Activated T-cell treated with anti-CD3 and anti-CD28 coated beads, Interleukin-2, amount 50 U/mL, for 24 hours (primary cell): ENCODE measurements at regions not wholly inside any gene's neighbourhood (a gene's known extent, or its start where the extent isn't known, plus 50 kb on each side); places are given as distances from the start of the nearest gene placed in this dataset.

Source experiments
- DNase-seq: peaks from one replicate; pipeline ENCODE4 v3.0.0-alpha.2; 2020
- H3K27ac Mint-ChIP-seq: 2 replicates; pipeline ENCODE4 v1.8.0; 2020; ENCODE audit warnings: mild to moderate bottlenecking, mixed read lengths
- H3K27me3 Mint-ChIP-seq: 2 replicates; pipeline ENCODE4 v1.8.0; 2020; ENCODE audit warnings: mixed read lengths
- H3K36me3 Mint-ChIP-seq: 2 replicates; pipeline ENCODE4 v1.8.0; 2020; ENCODE audit warnings: low read depth, mixed read lengths
- H3K4me1 Mint-ChIP-seq: 2 replicates; pipeline ENCODE4 v1.8.0; 2020; ENCODE audit warnings: low read depth, mixed read lengths
- H3K4me3 Mint-ChIP-seq: 2 replicates; pipeline ENCODE4 v1.8.0; 2020; ENCODE audit warnings: mild to moderate bottlenecking, moderate library complexity, mixed read lengths
- H3K9me3 Mint-ChIP-seq: 2 replicates; pipeline ENCODE4 v1.8.0; 2020; ENCODE audit warnings: mixed read lengths

- H3K4me3 Mint-ChIP-seq, result no peak overlapping the region
- H3K36me3 Mint-ChIP-seq, result no peaks in the 10 kb centered on the region
- H3K27me3 Mint-ChIP-seq, result no peaks in the 10 kb centered on the region
- no peak overlapping the region for H3K27ac Mint-ChIP-seq
- no peaks in the 10 kb centered on the region for H3K9me3 Mint-ChIP-seq
- DNase-seq, result no peak
- H3K4me1 Mint-ChIP-seq, result peaks cover 2% of the 10 kb centered on the region
Observed at GRCh38 chr1:221635305-221635704, 106.6 kb downstream of the DUSP10 start.

- Mint-ChIP-seq H3K9me3 (no peaks in the 10 kb centered on the region), H3K4me1 (peaks cover 2% of the 10 kb centered on the region), H3K4me3 (no peak overlapping the region), H3K27ac (no peak overlapping the region), H3K36me3 (no peaks in the 10 kb centered on the region), H3K27me3 (no peaks in the 10 kb centered on the region)
- no peak for DNase-seq
Observed at GRCh38 chr1:221636096-221636495, 105.8 kb downstream of the DUSP10 start.

- Mint-ChIP-seq H3K27me3 (no peaks in the 10 kb centered on the region), H3K27ac (no peak overlapping the region), H3K4me3 (no peak overlapping the region), H3K4me1 (peaks cover 2% of the 10 kb centered on the region), H3K9me3 (no peaks in the 10 kb centered on the region), H3K36me3 (no peaks in the 10 kb centered on the region)
- no peak for DNase-seq
Observed at GRCh38 chr1:221636967-221637366, 104.9 kb downstream of the DUSP10 start.

GRCh38 chr1:221637641-221638041, 104.2 kb downstream of the DUSP10 start:
- no peaks in the 10 kb centered on the region for H3K36me3 Mint-ChIP-seq
- H3K9me3 Mint-ChIP-seq, result no peaks in the 10 kb centered on the region
- H3K4me1 Mint-ChIP-seq, result no peaks in the 10 kb centered on the region
- H3K4me3 Mint-ChIP-seq, result no peak overlapping the region
- H3K27me3 Mint-ChIP-seq, result no peaks in the 10 kb centered on the region
- no peak overlapping the region for H3K27ac Mint-ChIP-seq
- no peak for DNase-seq

- H3K36me3 Mint-ChIP-seq, result no peaks in the 10 kb centered on the region
- H3K4me1 Mint-ChIP-seq, result no peaks in the 10 kb centered on the region
- no peak overlapping the region for H3K4me3 Mint-ChIP-seq
- no peak overlapping the region for H3K27ac Mint-ChIP-seq
- no peaks in the 10 kb centered on the region for H3K9me3 Mint-ChIP-seq
- DNase-seq, result no peak
- no peaks in the 10 kb centered on the region for H3K27me3 Mint-ChIP-seq
Observed at GRCh38 chr1:221638595-221638994, 103.3 kb downstream of the DUSP10 start.

GRCh38 chr1:221641811-221642210, 100.1 kb downstream of the DUSP10 start:
- H3K9me3 Mint-ChIP-seq, result no peaks in the 10 kb centered on the region
- H3K4me3 Mint-ChIP-seq, result no peak overlapping the region
- no peaks in the 10 kb centered on the region for H3K4me1 Mint-ChIP-seq
- no peak for DNase-seq
- H3K36me3 Mint-ChIP-seq, result no peaks in the 10 kb centered on the region
- no peak overlapping the region for H3K27ac Mint-ChIP-seq
- H3K27me3 Mint-ChIP-seq, result no peaks in the 10 kb centered on the region

- Mint-ChIP-seq H3K4me3 (no peak overlapping the region), H3K27ac (no peak overlapping the region), H3K27me3 (peaks cover 2% of the 10 kb centered on the region), H3K36me3 (no peaks in the 10 kb centered on the region), H3K4me1 (no peaks in the 10 kb centered on the region), H3K9me3 (no peaks in the 10 kb centered on the region)
- no peak for DNase-seq
Observed at GRCh38 chr1:221643404-221644144, 98.3 kb downstream of the DUSP10 start.

- no peaks in the 10 kb centered on the region for H3K9me3 Mint-ChIP-seq
- no peak overlapping the region for H3K27ac Mint-ChIP-seq
- no peak overlapping the region for H3K4me3 Mint-ChIP-seq
- H3K36me3 Mint-ChIP-seq, result no peaks in the 10 kb centered on the region
- H3K27me3 Mint-ChIP-seq, result peaks cover 2% of the 10 kb centered on the region
- DNase-seq, result no peak
- H3K4me1 Mint-ChIP-seq, result no peaks in the 10 kb centered on the region
Observed at GRCh38 chr1:221644145-221644448, 97.8 kb downstream of the DUSP10 start.

GRCh38 chr1:221644663-221645258, 97.1 kb downstream of the DUSP10 start:
- Mint-ChIP-seq H3K36me3 (no peaks in the 10 kb centered on the region), H3K9me3 (no peaks in the 10 kb centered on the region), H3K4me3 (no peak overlapping the region), H3K4me1 (no peaks in the 10 kb centered on the region), H3K27ac (no peak overlapping the region), H3K27me3 (peaks cover 2% of the 10 kb centered on the region)
- DNase-seq, result no peak

- no peak overlapping the region for H3K27ac Mint-ChIP-seq
- no peak overlapping the region for H3K4me3 Mint-ChIP-seq
- H3K27me3 Mint-ChIP-seq, result peaks cover 2% of the 10 kb centered on the region
- no peak for DNase-seq
- no peaks in the 10 kb centered on the region for H3K9me3 Mint-ChIP-seq
- H3K36me3 Mint-ChIP-seq, result no peaks in the 10 kb centered on the region
- H3K4me1 Mint-ChIP-seq, result no peaks in the 10 kb centered on the region
Observed at GRCh38 chr1:221648201-221648600, 93.7 kb downstream of the DUSP10 start.
